ENCODE measurements at regions not wholly inside any gene's neighbourhood (a gene's known extent, or its start where the extent isn't known, plus 50 kb on each side); places are given as distances from the start of the nearest gene placed in this dataset.
"Not testable (repeated sequence)": the region's sequence is repeated elsewhere in the genome, so short reads cannot be mapped to it uniquely, and the experiment has no call there.

DNA sequence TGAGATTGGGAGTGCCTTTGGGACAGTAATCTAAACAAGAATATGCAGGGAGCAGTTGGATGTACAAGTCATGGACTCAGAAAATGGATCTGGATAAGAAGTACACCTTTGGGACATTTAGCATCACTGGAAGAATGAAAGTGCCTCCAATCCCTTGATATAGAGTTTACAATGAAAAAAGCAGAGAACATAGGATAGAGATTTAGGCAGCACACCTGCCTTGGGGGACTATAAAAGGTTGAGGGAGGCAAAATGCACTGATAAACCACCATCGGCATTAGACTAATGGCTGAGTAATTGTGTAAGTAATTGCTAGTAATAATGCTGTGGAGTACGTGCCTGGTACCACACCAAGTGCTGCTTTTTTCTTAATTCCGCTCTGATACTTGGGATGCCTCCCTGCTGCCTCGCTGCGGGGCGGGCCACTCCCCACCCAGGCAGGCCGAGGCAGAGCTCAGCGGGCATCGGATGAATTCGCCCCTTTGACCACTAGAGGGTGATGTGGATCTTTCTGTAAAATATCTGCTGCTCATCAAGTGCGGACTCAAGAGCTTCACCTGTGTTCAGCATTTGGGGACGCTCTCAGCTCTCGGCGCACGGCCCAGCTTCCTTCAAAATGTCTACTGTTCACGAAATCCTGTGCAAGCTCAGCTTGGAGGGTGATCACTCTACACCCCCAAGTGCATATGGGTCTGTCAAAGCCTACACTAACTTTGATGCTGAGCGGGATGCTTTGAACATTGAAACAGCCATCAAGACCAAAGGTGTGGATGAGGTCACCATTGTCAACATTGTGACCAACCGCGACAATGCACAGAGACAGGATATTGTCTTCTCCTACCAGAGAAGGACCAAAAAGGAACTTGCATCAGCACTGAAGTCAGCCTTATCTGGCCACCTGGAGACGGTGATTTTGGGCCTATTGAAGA lies 99.9 kb downstream of the ANKRD18B start:
- peak; percentile 58 for DNase-seq

DNA sequence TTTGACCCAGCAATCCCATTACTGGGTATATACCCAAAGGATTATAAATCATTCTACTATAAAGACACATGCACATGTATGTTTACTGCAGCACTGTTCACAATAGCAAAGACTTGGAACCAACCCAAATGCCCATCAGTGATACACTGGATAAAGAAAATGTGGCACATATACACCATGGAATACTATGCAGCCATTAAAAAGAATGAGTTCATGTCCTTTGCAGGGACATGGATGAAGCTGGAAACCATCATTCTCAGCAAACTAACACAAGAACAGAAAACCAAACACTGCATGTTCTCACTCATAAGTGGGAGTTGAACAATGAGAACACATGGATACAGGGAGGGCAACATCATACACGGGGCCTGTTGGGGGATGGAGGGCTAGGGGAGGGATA lies 104.3 kb downstream of the ANKRD18B start:
- DNase-seq: not testable (repeated sequence)

DNA sequence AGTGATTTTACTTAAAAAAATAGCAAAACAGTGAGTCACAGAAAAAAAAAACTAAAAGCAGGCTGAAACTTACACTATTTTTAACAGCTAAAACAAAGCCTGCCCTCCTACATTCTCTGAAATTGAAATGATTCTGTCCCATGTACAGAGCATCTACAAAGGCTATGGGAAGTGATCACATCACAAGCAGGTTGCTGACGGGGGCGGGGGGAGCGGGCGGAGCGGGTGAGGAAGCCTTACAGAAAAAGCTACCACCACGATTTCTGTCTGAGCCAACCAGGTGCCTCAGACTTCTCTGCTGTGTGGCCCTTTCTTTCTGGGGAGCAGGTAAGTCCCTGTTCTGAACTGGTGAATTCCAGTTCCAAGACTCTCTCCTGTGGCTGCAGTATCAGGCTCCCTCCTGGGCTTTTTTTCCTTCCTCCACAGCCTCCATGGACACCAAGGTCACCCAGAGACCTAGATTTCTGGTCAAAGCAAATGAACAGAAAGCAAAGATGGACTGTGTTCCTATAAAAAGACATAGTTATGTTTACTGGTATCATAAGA lies 104.9 kb downstream of the ANKRD18B start:
- DNase-seq: peak; percentile 42

DNA sequence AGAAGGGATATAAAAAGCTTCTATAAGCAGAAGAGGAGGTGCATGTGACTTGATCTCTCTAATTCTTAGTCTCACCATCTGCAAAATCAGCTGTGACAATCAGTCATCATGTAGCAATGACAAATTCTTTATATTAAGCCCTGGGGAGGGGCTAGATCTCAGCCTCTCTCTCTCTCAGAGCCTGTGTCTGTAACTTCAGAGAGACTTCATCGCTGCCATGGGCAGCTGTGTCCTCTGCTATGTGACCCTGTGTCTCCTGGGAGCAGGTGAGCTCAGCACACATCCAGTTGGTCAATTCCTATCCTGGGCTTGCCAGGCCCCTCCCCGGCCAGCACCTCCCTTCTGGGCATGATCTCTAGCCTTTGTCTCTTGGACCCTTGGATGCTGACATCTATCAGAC lies 109.6 kb downstream of the ANKRD18B start:
- no peak for DNase-seq

DNA sequence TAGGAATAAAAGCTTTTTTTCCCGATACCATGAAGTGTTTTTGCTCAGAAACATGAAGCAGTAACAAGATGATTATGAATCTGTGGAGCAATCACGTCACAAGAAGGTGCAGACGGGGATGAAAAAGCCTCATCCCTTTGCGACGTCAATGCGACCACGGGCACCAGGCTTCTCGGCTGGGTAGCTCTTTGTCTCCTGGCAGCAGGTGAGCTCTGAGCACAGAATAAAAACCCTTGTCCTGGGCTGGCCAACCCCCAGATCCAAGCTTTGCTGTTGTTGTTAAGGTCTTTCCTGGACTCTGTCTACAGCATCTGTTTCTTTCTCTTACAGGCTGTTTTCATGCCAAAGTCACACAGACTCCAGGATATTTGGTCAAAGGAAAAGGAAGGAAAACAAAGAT lies 113.8 kb downstream of the ANKRD18B start:
- no peak for DNase-seq

DNA sequence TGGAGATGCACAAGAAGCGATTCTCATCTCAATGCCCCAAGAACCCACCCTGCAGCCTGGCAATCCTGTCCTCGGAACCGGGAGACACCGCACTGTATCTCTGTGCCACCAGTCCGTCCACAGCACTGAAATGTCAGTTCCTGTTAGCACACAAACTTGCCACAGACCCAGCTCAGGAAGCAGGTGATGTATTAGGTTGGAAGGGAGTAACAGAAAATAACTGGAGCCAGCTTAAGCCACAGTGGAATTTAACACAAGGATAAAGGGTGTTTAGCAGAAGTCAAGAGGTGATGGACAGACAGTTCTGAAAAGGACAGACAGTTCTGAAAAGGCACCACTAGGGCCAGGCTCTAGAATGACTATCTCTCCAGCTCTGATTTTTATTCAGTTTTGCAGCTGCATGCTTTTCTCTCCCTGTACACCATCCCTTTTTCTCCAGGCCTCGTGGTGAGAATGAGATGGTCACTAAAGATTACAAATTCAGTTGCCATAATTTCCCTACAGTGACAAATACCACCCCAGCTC lies 114.4 kb downstream of the ANKRD18B start:
- DNase-seq: no peak

DNA sequence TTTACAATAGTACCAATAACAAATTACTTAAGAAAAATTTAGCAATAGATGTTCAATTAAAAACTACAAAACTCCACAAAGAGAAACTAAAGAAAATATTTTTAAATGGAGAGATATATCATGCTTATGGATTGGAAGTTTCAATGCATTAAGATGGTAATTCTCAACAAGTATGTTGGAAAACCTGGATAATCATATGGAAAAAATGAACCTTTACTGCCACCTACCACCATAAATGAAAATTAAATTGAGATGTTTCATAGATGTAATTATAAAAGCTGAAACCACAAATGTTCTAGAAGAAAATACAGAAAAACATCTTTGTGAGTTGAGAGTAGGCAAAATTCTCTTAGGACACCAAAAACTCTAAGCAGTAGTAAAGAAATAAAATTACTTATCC lies 121.7 kb downstream of the ANKRD18B start:
- no peak for DNase-seq

DNA sequence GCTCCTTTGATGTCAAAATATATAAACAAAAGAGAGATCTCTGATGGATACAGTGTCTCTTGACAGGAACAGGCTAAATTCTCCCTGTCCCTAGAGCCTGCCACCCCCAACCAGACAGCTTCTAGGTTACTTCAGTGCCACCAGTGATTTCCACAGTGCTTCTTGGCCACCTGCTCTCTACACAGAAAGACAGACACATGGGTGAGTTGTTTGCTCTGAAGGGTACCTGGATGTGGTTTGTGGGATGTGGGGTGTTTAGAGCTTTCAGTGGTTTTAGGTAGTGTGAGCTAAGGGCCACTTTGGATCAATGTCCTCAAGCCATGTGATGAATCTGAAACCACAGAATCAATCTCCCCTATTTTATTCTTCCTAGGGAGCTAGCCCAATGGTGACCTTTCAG lies 125.4 kb downstream of the ANKRD18B start:
- no peak for DNase-seq

DNA sequence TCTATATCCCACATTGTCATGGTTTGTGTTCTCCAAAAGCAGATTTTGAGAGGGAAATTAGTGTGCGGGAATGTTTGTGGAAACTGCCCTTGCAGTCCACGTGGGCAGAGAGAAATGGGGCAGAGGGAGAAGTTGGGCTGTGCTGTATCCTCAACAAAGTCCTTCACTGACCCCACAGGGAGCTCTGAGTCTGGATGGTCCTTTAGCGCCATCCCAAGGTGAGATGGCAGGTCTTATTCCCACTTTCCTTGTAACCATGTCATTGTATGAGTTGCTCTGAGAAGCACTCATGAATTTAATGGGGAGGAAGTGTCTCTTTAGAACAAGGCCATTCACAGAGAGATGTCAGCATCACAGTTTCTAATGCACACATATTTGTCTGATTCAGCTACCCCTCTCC lies 127.1 kb downstream of the ANKRD18B start:
- no peak for DNase-seq

DNA sequence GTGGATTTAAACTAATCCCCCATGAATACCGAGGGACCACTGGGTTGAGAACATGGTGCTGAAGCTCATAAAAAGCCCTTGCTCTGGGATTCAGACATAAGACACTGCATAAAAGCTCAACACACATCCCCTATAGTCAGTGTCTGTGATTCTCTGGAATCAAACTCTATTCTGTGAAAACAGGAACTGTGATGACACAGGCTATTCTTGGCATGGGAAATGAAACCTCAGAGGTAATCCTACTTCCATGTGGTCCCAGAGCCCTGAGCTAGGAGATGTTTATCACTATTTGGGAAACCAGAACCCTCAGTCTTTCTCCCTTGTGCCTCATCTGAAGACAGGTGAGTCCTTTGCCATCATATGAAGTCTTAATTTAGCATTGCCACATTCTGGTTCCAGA lies 135.4 kb upstream of the PRSS3 start:
- no peak for DNase-seq

DNA sequence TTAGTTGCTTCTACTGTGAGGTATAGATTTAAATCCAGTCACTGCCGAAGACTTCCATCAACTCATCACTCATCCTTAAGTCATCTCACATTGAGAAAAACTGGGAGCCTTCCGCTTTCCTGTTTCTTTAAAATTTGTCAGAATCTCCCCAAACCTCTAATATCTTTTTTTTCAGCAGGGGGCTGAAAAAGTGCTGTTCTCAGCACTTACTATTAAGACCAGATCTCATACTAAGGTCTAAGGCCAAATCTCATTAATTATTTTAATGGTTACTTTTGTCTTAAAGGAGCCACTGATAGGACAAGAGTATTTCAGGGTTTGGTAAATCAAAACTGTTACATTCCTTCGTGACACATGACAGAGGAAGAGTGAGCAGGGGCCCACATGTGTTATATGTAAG lies 134.6 kb upstream of the PRSS3 start:
- no peak for DNase-seq

DNA sequence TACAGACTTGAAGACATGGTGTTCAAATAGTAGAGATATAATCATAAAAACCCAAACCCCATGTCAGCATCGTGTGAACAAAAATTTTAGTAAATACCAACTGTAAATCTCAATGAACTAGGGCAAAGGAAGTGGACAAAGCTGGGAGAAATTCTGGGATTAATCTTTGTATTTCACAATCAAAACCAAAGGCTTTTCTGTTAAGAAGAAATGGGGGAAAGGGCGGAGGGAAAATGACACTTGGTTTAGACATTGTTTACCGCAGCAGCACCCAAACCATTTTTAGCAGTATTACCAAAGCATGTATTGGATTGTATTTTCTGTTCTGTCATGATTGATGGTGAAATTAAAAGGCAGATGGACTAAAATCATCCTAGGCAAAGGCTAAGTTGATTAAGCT lies 134.2 kb upstream of the PRSS3 start:
- no peak for DNase-seq

DNA sequence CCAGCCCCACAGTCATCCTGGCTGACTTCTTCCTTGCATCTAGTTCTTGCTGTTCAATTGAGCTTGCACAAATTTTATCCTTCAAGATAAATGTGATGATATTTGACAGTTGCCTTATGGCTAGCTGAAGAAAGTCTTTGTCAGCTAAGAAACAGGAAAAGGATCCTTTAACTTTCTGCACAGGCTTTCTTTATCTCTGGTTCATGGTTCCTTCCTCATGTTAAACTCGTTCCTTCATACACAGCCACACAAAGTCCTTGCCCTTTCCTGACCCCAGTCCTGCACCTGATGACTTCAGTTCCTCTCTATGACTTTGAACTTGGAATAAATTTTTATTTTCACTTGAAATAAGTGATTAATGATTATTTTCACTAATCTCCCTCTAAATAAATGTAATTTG lies 132.5 kb upstream of the PRSS3 start:
- no peak for DNase-seq

DNA sequence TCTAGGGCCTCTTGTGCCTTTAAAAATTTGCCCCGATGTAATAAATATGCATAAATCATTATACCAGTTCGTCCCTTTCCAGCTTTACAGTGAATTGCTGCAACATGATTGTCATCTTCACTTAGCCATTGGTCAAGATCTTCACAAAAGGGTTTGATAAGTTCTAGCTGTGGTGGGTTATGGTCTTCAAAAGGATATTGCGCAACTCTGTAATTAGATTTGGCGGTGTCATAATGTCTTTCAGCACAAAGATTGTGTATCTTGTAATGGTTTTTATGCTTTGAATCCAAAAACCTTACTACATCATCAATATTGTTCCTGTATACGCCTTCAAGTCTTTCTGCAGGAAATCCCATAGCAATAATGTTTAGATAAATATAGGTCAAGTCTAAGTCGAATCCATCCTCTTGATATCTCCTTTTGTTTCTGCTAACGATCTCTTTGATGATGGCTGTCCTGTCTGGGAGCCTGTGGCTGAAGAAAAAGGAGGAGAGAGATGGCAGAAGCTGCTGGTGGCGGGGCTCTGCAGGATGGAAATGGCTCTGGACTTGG lies 119.1 kb upstream of the PRSS3 start:
- DNase-seq: not testable (repeated sequence)

DNA sequence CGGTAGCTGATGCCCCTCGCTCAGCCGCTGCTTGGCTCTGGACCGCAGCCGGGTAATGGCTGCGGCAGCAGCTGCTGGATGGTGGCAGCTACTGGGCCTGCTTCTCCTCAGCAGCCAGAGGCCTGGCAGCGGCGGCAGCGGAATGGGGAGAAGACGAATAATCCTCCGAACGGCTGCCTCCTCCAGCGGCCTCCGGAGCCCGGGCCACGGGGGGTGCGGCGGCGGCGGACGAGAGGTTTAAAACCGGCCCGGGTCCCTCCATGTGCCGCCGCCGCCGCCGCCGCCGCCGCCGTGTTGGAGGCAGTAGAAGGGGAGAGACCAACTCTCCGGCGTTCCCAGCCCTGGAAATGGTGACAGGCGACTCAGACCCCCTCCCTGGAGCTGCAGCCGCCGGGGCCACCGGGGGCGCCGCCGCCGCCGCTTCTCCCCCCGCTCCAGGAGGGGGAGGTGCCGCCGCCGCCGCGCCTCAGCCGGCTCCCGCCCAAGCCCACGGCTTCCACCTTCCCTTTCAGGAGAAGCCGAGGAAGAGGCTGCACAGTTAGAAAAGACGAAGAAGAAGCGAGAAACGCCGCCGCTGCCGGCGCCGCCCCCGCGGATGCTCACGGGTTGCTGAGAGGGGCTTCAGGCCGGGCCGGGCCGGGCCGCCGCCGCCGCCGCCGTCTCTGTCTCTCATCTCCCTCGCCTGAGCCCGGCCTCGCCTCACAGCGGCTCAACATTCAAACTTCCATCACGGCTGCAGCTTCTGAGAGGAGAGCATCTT lies 118.4 kb upstream of the PRSS3 start:
- DNase-seq: peak; percentile 31

DNA sequence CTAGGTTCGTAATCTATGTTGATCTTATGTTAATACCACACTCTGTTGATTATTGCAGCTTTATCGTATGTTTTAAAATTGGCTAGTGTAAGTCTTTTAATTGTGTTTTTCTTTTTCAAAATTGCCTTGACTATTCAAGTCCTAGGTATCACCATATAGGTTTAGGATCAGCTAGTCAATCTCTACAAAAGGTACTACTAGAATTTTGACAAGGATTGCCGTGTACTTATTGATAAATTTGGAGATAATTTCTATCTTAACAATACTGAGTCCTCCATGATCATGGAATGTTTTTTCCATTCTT lies 117.9 kb upstream of the PRSS3 start:
- no peak for DNase-seq

DNA sequence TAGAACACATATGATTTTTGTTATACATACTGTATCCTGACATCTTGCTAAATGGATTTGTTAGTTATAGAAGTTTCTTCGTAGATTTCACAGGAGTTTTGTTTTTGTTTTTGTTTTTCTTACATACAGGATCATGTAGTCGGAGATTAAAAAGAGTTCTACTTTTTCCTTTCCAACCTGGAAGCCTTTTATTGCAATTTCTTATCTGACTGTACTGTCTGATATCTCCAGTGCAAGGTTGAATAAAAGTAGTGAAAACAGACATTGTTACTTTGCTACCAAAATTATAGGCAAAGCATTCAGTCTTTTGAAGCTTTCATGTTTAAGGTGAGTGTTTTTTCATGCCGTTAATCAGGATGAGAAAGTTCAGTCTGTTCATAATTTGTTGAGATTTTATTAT lies 117.4 kb upstream of the PRSS3 start:
- DNase-seq: no peak

DNA sequence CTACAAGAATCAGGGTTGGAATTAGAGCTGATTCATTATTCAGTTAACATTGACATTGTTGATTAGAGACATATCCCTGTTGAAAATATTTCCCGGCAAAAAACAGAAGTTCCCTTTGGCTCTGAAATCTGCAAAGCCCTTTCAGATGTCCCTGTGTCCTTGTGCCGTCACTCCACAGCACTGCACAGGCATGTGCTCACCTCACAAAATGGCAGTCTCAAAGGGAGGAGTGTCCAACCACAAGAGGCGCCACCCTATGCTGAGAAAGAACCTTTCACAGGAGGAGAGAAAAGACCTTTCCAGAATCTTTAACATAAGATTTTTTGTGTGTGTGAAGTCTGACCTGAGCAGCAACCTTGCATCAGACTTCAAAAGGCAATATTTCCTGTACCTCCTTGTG lies 112.8 kb upstream of the PRSS3 start:
- no peak for DNase-seq

DNA sequence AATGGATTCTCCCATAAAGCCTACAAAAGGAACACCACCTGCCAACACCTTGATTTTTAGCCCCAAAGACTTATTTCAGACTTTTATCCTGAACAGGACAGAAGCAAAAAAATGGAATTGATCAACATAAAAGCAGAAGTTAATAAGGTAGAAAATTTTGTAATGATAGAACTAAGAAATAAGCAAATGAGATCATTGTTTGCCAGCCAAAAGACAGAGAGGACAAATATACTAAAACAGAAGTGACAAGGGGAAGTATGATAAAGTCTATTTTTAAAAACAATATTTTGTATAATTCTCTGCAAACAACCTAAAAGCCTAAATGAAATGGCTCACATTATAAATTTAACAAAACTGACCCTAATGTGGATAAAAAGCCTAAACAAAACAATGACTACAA lies 110.5 kb upstream of the PRSS3 start:
- no peak for DNase-seq

DNA sequence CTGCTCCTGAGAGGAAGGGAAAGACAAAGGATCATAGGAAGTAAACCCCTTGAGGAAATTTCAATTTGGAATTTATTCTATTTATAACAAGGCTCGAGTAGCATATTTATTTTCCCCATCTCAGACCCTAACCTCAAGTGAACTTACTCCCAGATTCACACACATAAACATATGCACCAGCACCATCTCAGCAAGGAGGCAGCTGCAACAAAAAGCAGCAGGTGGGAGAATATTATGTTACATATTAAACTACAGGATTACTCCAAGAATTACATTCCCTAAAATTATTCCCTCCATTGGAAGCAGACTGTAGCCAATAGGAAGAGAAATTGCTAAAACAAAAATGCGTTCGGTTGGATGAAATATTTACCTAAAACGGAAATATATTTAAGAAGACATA lies 108.4 kb upstream of the PRSS3 start:
- DNase-seq: no peak

DNA sequence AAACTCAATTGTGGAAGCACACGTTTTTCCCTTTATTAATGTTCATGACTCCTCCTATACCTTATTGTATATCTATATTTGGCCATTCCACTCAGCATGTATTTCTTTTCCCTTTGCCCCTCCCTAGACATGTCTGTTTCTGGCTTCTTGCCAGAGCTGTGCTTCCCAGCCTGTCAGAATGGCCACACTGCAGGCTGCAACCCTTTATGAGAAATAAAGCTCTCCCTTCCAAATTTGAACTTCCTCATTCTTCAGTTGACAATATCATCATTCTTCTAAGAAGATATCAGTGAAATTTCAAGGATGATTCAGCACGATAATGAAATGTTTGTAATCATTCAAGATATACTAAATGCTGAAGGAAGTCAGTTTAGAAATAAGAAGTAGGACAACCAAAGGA lies 107.6 kb upstream of the PRSS3 start:
- no peak for DNase-seq

DNA sequence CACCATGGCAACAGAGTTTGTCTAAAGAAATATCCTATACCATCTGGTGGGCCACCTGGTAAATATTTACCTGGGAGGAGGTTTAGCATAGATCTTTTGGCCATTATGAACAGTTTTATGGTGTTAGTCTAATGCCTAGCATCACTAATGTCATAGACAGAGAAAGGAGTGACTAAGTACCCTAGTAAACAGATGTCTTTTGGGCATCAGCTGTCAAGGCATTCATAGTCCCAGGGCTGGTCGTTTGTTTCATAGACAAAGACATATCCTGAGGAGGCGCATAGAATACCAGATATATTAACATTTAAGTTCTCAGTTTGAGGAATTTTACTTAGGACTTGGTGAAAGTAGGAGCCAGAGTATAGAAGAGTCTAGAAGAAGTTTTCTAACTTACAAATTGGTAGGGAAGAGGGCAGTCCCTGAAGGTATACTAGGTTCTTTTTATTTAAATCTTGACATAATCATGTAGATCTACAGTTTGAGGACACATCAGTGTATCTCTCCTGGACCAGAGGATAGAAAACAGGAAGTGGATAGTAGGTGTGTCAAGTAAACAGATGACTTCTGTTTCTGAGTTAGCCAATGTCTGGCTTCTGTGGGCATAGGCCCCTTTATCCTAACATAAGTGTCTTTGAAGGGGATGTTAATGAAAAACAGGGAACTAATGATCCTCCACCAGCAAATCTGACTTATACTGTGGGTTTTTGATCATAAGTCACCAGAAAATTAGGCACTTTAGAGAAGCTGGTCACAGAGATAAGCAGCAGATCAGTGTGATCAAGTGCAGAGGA lies 105.0 kb upstream of the PRSS3 start:
- no peak for DNase-seq

DNA sequence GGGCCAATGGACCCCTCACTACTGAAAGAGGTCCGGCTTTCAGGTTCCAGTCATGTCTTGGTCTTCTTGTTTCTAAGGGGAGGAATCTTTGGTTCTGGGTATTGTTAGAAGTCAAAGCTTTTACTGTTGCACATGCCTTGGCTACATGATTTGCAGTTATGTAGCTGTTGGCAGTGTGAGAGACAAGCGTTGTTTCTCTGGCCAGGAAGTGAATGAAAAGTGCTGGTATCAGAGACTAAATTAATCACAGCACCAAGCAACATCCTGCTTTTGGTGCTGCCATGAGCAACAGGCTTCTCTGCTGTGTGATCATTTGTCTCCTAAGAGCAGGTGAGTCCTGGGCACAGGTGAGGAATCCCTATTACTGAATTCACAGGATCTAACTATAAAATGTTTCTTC lies 100.1 kb upstream of the PRSS3 start:
- no peak for DNase-seq

Measured in stimulated activated CD4-positive, alpha-beta T cell treated with anti-CD3 and anti-CD28 coated beads, Interleukin-4, amount 100 ng/mL, for 1 hour (primary cell).